ENCODE measurements at regions not wholly inside any gene's neighbourhood (a gene's known extent, or its start where the extent isn't known, plus 50 kb on each side); places are given as distances from the start of the nearest gene placed in this dataset.

DNA sequence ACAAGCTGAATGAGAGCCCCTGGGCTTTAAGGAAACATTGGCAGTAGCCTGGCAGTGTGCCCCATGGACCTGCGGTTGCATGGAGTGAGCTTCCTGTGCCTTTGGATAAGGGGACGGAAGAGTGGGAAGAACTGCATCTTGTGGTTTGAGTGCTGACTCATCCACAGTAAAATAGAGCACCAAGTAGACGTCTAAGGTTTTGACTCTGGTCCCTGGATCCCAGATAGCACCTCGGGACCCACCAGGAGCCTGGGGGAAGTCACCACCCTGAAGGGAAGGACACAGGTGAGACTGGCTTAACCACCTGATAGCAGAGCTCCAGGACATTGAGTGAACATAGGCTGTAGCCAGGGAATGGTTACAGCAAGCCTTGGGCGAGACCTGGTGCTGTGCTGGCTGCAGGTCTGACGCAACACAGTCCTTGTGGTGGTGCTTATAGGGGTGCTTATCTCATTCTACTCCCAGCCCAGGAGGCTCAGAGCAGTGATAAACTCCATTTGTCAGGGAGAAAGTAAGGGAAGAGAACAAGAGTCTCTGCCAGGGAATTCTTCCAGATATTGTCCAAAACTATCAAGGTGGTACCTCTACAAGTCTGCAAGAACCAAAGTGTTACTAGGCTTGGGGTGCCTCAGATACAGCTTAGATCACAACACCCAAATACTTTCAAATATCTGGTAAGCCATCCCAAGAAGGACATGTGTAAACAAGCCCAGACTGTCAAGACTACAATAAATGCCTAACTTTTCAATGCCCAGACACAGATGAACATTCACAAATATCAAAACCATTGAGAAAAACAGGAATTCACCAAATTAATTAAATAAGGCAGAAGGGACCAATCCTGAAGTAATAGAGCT lies 123.6 kb upstream of the TET2 start:
- TF ChIP-seq CTCF (IDR thresholded peaks at IDR 0.05), result no peak
- no peak overlapping the region for H3K4me3 ChIP-seq
- DNase-seq (ENCODE audit: low spot score), result no peak
- H3K36me3 ChIP-seq, result no peaks in the 10 kb centered on the region
- H3K27ac ChIP-seq, result no peak overlapping the region
- no peaks in the 10 kb centered on the region for H3K4me1 ChIP-seq
- no peaks in the 10 kb centered on the region for H3K27me3 ChIP-seq
- H3K9me3 ChIP-seq, result peaks cover 0 to 9% of the 10 kb centered on the region in 2 donors

DNA sequence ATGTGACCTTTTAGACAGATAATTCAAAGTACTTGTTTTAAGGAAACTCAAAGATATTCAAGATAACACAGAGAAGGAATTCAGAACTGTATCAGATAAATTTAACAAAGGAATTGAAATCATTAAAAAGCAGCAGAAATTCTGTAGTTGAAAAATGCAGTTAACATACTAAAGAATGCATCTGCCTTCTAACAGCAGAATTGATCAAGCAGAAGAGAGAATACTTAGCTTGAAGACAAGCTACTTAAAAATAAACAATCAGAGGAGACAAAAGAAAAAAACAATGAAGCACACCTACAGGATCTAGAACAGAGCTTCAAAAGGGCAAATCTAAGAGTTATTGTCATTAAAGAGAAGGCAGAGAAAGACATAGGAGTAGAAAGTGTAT lies 123.0 kb upstream of the TET2 start:
- no peak for DNase-seq (ENCODE audit: low spot score)
- Histone ChIP-seq H3K4me1 (no peaks in the 10 kb centered on the region), H3K36me3 (no peaks in the 10 kb centered on the region), H3K9me3 (peaks cover 0 to 9% of the 10 kb centered on the region in 2 donors), H3K27ac (no peak overlapping the region), H3K4me3 (no peak overlapping the region), H3K27me3 (no peaks in the 10 kb centered on the region)
- no peak for TF ChIP-seq CTCF (IDR thresholded peaks at IDR 0.05)

- no peaks in the 10 kb centered on the region for H3K27me3 ChIP-seq
- H3K36me3 ChIP-seq, result no peaks in the 10 kb centered on the region
- DNase-seq (ENCODE audit: low spot score), result no peak
- no peak for TF ChIP-seq CTCF (IDR thresholded peaks at IDR 0.05)
- no peak overlapping the region for H3K4me3 ChIP-seq
- H3K4me1 ChIP-seq, result no peaks in the 10 kb centered on the region
- no peak overlapping the region for H3K27ac ChIP-seq
- H3K9me3 ChIP-seq, result peaks cover 0 to 9% of the 10 kb centered on the region in 2 donors
These were observed 121.2 kb upstream of the TET2 start for GRCh38 chr4:105025263-105026017.

DNA sequence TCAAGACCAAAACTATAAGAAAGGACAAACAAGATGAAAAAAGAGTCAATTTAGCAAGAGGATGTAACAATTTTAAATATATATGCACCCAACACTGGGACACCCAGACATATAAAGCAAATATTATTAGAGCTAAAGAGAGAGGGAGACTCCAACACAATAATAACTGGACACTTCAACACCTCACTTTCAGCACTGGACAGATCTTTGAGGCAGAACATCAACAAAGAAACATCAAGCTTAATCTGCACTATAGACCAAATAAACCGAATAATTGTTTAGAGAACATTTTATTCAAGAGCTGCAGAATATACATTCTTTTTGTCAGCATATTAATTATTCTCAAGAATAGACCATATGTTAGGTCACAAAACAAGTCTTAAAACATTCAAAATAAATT lies 109.7 kb upstream of the TET2 start:
- H3K27ac ChIP-seq, result no peak overlapping the region
- H3K36me3 ChIP-seq, result no peaks in the 10 kb centered on the region
- no peak for TF ChIP-seq CTCF (IDR thresholded peaks at IDR 0.05)
- H3K27me3 ChIP-seq, result no peaks in the 10 kb centered on the region
- peaks cover 0 to 7% of the 10 kb centered on the region in 2 donors for H3K9me3 ChIP-seq
- no peaks in the 10 kb centered on the region for H3K4me1 ChIP-seq
- H3K4me3 ChIP-seq, result no peak overlapping the region
- no peak for DNase-seq (ENCODE audit: low spot score)

- H3K4me3 ChIP-seq, result no peak overlapping the region
- no peak for TF ChIP-seq CTCF (IDR thresholded peaks at IDR 0.05)
- no peaks in the 10 kb centered on the region for H3K27me3 ChIP-seq
- no peaks in the 10 kb centered on the region for H3K36me3 ChIP-seq
- DNase-seq (ENCODE audit: low spot score), result no peak
- H3K9me3 ChIP-seq, result peaks cover 0 to 26% of the 10 kb centered on the region in 2 donors
- H3K4me1 ChIP-seq, result no peaks in the 10 kb centered on the region
- H3K27ac ChIP-seq, result no peak overlapping the region
These were observed 104.2 kb upstream of the TET2 start for GRCh38 chr4:105042451-105042850.

Measured in right atrium auricular region (tissue), 2 donors.